GM23248 (cell line): ENCODE measurements at regions not wholly inside any gene's neighbourhood (a gene's known extent, or its start where the extent isn't known, plus 50 kb on each side); places are given as distances from the start of the nearest gene placed in this dataset.

Source experiments
- EZH2 ChIP-seq: fragments of 200-600 bp; sonication (generic); IDR thresholded peaks from 2 replicates; pipeline ENCODE4 v1.6.1; 2018; ENCODE audit warnings: antibody characterized with exemption, mild to moderate bottlenecking; ENCODE audit not compliant: insufficient read depth, poor library complexity, severe bottlenecking
- EZH2phosphoT487 ChIP-seq: fragments of 200-600 bp; sonication (generic); IDR thresholded peaks from 2 replicates; pipeline ENCODE4 v1.6.1; 2018; ENCODE audit warnings: antibody characterized with exemption, moderate library complexity, mild to moderate bottlenecking, low read depth; ENCODE audit not compliant: insufficient read depth

DNA sequence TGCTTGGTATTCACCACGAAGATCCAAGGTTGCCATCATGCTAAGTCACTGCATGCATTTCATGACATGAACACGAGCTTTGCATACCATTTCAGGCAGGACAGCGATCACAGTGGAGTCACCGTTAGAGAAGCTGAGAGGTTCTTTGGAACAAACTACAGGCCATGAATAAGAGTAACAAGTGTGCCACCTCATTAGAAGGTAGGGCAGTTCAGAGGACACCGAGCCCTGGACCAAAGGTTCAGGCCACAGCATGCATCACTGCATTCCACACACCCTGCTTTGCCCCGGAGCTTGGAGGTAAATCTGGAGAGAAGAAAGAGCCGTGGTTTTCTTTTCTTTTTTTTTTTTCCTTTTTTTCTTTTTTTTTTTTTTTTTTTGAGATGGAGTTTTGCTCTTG, 66.9 kb upstream of the CDH4 start:
- TF ChIP-seq EZH2: no peak
- no peak for TF ChIP-seq EZH2phosphoT487
